ENCODE measurements at regions not wholly inside any gene's neighbourhood (a gene's known extent, or its start where the extent isn't known, plus 50 kb on each side); places are given as distances from the start of the nearest gene placed in this dataset.
"Not testable (repeated sequence)": the region's sequence is repeated elsewhere in the genome, so short reads cannot be mapped to it uniquely, and the experiment has no call there.

GRCh38 chr21:9851695-9852094 lies 669.7 kb upstream of the TPTE start:
- H3K4me1 Mint-ChIP-seq (ENCODE audit: low read depth); intact Hi-C loops (cut with micrococcal nuclease); H3K36me3 Mint-ChIP-seq (ENCODE audit: low read depth); H3K27ac Mint-ChIP-seq; H3K27me3 Mint-ChIP-seq (ENCODE audit: low read depth); DNase-seq; H3K9me3 Mint-ChIP-seq; CTCF ChIA-PET; H3K4me3 Mint-ChIP-seq: not testable (repeated sequence)

GRCh38 chr21:9857563-9857962 lies 663.8 kb upstream of the TPTE start:
- CTCF ChIA-PET; H3K27me3 Mint-ChIP-seq (ENCODE audit: low read depth): not testable (repeated sequence)

GRCh38 chr21:9859865-9860264 lies 661.5 kb upstream of the TPTE start:
- H3K4me1 Mint-ChIP-seq (ENCODE audit: low read depth); H3K4me3 Mint-ChIP-seq; H3K27ac Mint-ChIP-seq; H3K27me3 Mint-ChIP-seq (ENCODE audit: low read depth); DNase-seq; H3K36me3 Mint-ChIP-seq (ENCODE audit: low read depth); CTCF ChIA-PET; intact Hi-C loops (cut with micrococcal nuclease): not testable (repeated sequence)
- H3K9me3 Mint-ChIP-seq, result peaks cover 21% of the 10 kb centered on the region

More at GRCh38 chr21:9857563-9857962, 663.8 kb upstream of the TPTE start:
- DNase-seq; H3K36me3 Mint-ChIP-seq (ENCODE audit: low read depth); H3K27ac Mint-ChIP-seq; H3K4me1 Mint-ChIP-seq (ENCODE audit: low read depth); H3K4me3 Mint-ChIP-seq; intact Hi-C loops (cut with micrococcal nuclease): not testable (repeated sequence)
- peaks cover 13% of the 10 kb centered on the region for H3K9me3 Mint-ChIP-seq

GRCh38 chr21:9862456-9862855 lies 658.9 kb upstream of the TPTE start:
- intact Hi-C loops (cut with micrococcal nuclease), result not testable (repeated sequence)

GRCh38 chr21:9867815-9868214 lies 653.6 kb upstream of the TPTE start:
- intact Hi-C loops (cut with micrococcal nuclease); DNase-seq; CTCF ChIA-PET; H3K4me1 Mint-ChIP-seq (ENCODE audit: low read depth); H3K27ac Mint-ChIP-seq; H3K4me3 Mint-ChIP-seq; H3K27me3 Mint-ChIP-seq (ENCODE audit: low read depth); H3K36me3 Mint-ChIP-seq (ENCODE audit: low read depth): not testable (repeated sequence)
- H3K9me3 Mint-ChIP-seq, result peaks cover 11% of the 10 kb centered on the region

More at GRCh38 chr21:9862456-9862855, 658.9 kb upstream of the TPTE start:
- H3K27ac Mint-ChIP-seq; H3K36me3 Mint-ChIP-seq (ENCODE audit: low read depth); H3K4me1 Mint-ChIP-seq (ENCODE audit: low read depth); DNase-seq; H3K4me3 Mint-ChIP-seq; CTCF ChIA-PET; H3K27me3 Mint-ChIP-seq (ENCODE audit: low read depth): not testable (repeated sequence)
- peaks cover 20% of the 10 kb centered on the region for H3K9me3 Mint-ChIP-seq

DNA sequence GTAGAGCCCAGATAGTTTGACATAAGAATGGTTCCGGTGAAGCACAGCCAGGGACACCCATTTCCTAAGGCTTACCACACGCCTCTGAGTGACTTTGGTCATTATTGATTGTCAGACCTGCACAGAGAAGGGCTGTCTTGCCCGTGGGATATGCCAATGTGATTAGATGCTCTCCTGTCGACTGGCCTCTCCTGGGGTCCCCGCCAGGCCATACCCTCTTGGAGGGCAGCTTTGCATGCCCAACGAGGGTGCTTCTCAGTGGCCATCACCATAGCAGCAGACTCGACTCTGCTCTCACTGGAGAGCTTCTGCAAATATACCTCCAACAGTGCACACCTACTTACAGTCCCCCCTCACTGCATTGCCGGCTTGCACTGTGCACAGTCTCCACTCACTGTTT lies 648.3 kb upstream of the TPTE start:
- H3K4me1 Mint-ChIP-seq (ENCODE audit: low read depth); H3K9me3 Mint-ChIP-seq; H3K27me3 Mint-ChIP-seq (ENCODE audit: low read depth); H3K4me3 Mint-ChIP-seq; DNase-seq; H3K27ac Mint-ChIP-seq; CTCF ChIA-PET; intact Hi-C loops (cut with micrococcal nuclease); H3K36me3 Mint-ChIP-seq (ENCODE audit: low read depth): not testable (repeated sequence)

DNA sequence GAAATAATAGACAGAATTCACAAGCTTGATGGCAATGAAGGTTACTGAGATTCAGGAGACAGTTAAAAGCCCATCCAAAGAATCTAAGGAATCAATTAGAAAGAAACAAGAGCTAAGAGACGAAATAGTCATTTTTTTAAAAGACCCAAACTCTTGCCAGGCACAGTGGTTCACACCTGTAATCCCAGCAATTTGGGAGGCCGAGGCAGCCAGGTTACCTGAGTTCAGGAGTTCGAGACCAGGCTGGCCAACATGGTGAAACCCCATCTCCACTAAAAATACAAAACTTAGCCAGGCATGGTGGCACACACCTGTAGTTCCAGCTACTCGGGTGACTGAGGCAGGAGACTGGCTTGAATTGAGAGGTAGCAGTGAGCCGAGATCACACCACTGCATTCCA lies 647.2 kb upstream of the TPTE start:
- H3K4me1 Mint-ChIP-seq (ENCODE audit: low read depth); CTCF ChIA-PET; intact Hi-C loops (cut with micrococcal nuclease); H3K36me3 Mint-ChIP-seq (ENCODE audit: low read depth); H3K4me3 Mint-ChIP-seq; H3K9me3 Mint-ChIP-seq; DNase-seq; H3K27ac Mint-ChIP-seq; H3K27me3 Mint-ChIP-seq (ENCODE audit: low read depth): not testable (repeated sequence)

DNA sequence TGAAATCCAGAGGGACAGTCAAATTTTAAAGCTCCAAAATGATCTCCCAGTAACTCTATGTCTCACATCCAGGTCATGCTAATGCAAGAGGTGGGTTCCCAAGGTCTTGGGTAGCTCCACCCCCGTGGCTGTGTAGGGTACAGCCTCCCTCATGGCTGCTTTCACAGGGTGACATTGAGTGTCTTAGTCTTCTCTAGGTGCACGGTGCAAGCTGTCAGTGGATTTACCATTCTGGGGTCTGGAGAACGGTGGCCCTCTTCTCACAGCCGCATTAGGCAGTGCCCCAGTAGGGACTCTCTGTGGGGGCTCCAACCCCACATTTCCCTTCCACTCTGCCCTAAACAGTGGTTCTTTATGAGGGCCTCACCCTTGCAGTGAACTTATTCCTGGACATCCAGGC lies 640.0 kb upstream of the TPTE start:
- H3K27me3 Mint-ChIP-seq (ENCODE audit: low read depth); H3K36me3 Mint-ChIP-seq (ENCODE audit: low read depth); H3K4me3 Mint-ChIP-seq; intact Hi-C loops (cut with micrococcal nuclease); DNase-seq; H3K27ac Mint-ChIP-seq; H3K4me1 Mint-ChIP-seq (ENCODE audit: low read depth); CTCF ChIA-PET: not testable (repeated sequence)
- peaks cover 20% of the 10 kb centered on the region for H3K9me3 Mint-ChIP-seq

DNA sequence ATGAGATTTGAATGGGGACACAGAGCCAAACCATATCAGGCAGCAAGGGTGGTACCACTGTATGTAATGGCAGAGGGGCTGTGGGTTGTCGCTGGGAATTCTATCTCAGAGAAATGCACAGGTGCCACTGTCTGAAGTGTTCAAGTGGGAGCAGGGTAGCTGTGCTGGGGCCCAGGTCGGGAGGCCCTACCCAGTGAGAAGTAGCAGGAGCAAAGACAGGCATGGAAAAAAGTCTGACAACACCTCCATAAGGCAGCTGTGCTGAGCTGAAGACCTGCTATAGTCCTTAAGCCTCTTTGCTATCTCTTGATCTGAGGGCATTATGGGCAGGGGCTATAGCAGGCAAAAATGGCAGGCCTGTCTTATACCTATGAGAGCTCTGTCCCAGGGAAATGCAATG lies 638.3 kb upstream of the TPTE start:
- H3K4me3 Mint-ChIP-seq; H3K36me3 Mint-ChIP-seq (ENCODE audit: low read depth); CTCF ChIA-PET; H3K27me3 Mint-ChIP-seq (ENCODE audit: low read depth); intact Hi-C loops (cut with micrococcal nuclease); H3K4me1 Mint-ChIP-seq (ENCODE audit: low read depth); H3K27ac Mint-ChIP-seq; DNase-seq: not testable (repeated sequence)
- H3K9me3 Mint-ChIP-seq, result peaks cover 20% of the 10 kb centered on the region

- H3K4me1 Mint-ChIP-seq (ENCODE audit: low read depth); intact Hi-C loops (cut with micrococcal nuclease); CTCF ChIA-PET; H3K36me3 Mint-ChIP-seq (ENCODE audit: low read depth); H3K27me3 Mint-ChIP-seq (ENCODE audit: low read depth); H3K4me3 Mint-ChIP-seq; DNase-seq; H3K27ac Mint-ChIP-seq: not testable (repeated sequence)
- H3K9me3 Mint-ChIP-seq, result peaks cover 23% of the 10 kb centered on the region
Measured at GRCh38 chr21:9883571-9884282, 637.7 kb upstream of the TPTE start.

DNA sequence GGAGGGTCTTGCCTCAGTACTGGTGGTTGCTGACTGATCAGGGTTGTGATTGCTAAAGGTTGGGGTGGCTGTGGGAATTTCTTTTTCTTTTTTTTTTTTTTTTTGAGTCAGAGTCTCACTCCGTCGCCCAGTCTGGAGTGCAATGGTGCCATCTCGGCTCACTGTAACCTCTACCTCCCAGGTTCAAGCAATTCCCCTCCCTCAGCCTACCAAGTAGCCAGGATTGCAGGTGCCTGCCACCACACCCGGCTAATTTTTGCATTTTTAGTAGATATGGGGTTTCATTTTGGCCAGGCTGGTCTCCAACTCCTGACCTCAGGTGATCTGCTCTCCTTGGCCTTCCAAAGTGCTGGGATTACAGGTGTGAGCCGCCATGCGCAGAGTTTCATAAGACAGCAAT lies 632.9 kb upstream of the TPTE start:
- H3K27ac Mint-ChIP-seq; H3K27me3 Mint-ChIP-seq (ENCODE audit: low read depth): not testable (repeated sequence)

DNA sequence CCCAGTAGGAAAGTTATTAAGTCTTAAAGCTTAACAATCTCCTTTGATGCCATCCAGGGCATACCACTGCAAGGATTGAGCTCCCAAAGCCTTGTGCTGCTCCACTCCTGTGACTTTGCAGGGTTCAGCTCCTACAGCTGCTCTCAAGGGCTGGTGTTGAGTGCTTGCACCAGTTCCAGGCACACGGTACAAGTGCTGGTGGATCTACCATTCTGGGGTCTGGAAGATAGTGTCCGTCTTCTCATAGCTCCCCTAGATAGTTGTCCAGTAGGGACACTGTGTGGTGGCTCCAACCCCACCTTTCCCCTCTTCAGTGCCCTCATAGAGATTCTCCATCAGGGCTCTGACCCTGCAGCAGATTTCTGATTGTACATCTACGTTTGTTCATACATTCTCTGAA lies 617.8 kb upstream of the TPTE start:
- H3K4me3 Mint-ChIP-seq; H3K27me3 Mint-ChIP-seq (ENCODE audit: low read depth); intact Hi-C loops (cut with micrococcal nuclease); H3K4me1 Mint-ChIP-seq (ENCODE audit: low read depth); H3K36me3 Mint-ChIP-seq (ENCODE audit: low read depth); H3K9me3 Mint-ChIP-seq; H3K27ac Mint-ChIP-seq; CTCF ChIA-PET; DNase-seq: not testable (repeated sequence)

More for the DNA sequence above, 632.9 kb upstream of the TPTE start:
- H3K9me3 Mint-ChIP-seq, result peaks cover 18% of the 10 kb centered on the region
- intact Hi-C loops (cut with micrococcal nuclease); CTCF ChIA-PET; DNase-seq; H3K36me3 Mint-ChIP-seq (ENCODE audit: low read depth); H3K4me3 Mint-ChIP-seq; H3K4me1 Mint-ChIP-seq (ENCODE audit: low read depth): not testable (repeated sequence)

- H3K9me3 Mint-ChIP-seq, result peaks cover 16% of the 10 kb centered on the region
- H3K4me1 Mint-ChIP-seq (ENCODE audit: low read depth); H3K4me3 Mint-ChIP-seq; H3K36me3 Mint-ChIP-seq (ENCODE audit: low read depth); DNase-seq; CTCF ChIA-PET; intact Hi-C loops (cut with micrococcal nuclease); H3K27me3 Mint-ChIP-seq (ENCODE audit: low read depth); H3K27ac Mint-ChIP-seq: not testable (repeated sequence)
Measured at GRCh38 chr21:9914135-9914534, 607.2 kb upstream of the TPTE start.
